ENCODE measurements at regions not wholly inside any gene's neighbourhood (a gene's known extent, or its start where the extent isn't known, plus 50 kb on each side); places are given as distances from the start of the nearest gene placed in this dataset.

- no peak overlapping the region for H3K4me3 ChIP-seq (ENCODE audit: low read depth, low read length)
- no peak for DNase-seq (ENCODE audit: low read depth, low spot score)
- in situ Hi-C loops (cut with HindIII; ENCODE audit: low sequenced_read_pairs): no loop called here
- TF ChIP-seq CTCF (IDR thresholded peaks at IDR 0.05; ENCODE audit: low read depth, low read length): no peak
Measured at GRCh38 chr18:5693699-5694294, 150.0 kb upstream of the EPB41L3 start.

- in situ Hi-C loops (cut with HindIII; ENCODE audit: low sequenced_read_pairs): no loop called here
Measured at GRCh38 chr18:5678779-5679406, 135.1 kb upstream of the EPB41L3 start.

GRCh38 chr18:5678278-5678677 lies 134.5 kb upstream of the EPB41L3 start:
- no peak for TF ChIP-seq CTCF (IDR thresholded peaks at IDR 0.05; ENCODE audit: low read depth, low read length)

More at GRCh38 chr18:5678779-5679406, 135.1 kb upstream of the EPB41L3 start:
- no peak for DNase-seq (ENCODE audit: low read depth, low spot score)
- H3K4me3 ChIP-seq (ENCODE audit: low read depth, low read length): no peak overlapping the region
- no peak for TF ChIP-seq CTCF (IDR thresholded peaks at IDR 0.05; ENCODE audit: low read depth, low read length)

GRCh38 chr18:5673616-5674015 lies 129.8 kb upstream of the EPB41L3 start:
- no peak overlapping the region for H3K4me3 ChIP-seq (ENCODE audit: low read depth, low read length)
- DNase-seq (ENCODE audit: low read depth, low spot score): no peak
- in situ Hi-C loops (cut with HindIII; ENCODE audit: low sequenced_read_pairs): no loop called here
- no peak for TF ChIP-seq CTCF (IDR thresholded peaks at IDR 0.05; ENCODE audit: low read depth, low read length)

More at GRCh38 chr18:5678278-5678677, 134.5 kb upstream of the EPB41L3 start:
- in situ Hi-C loops (cut with HindIII; ENCODE audit: low sequenced_read_pairs): no loop called here
- H3K4me3 ChIP-seq (ENCODE audit: low read depth, low read length): no peak overlapping the region
- DNase-seq (ENCODE audit: low read depth, low spot score): no peak

- in situ Hi-C loops (cut with HindIII; ENCODE audit: low sequenced_read_pairs): no loop called here
- no peak for TF ChIP-seq CTCF (IDR thresholded peaks at IDR 0.05; ENCODE audit: low read depth, low read length)
- no peak overlapping the region for H3K4me3 ChIP-seq (ENCODE audit: low read depth, low read length)
- DNase-seq (ENCODE audit: low read depth, low spot score): no peak
Measured at GRCh38 chr18:5669585-5669984, 125.8 kb upstream of the EPB41L3 start.

- no peak for TF ChIP-seq CTCF (IDR thresholded peaks at IDR 0.05; ENCODE audit: low read depth, low read length)
- no peak for DNase-seq (ENCODE audit: low read depth, low spot score)
- H3K4me3 ChIP-seq (ENCODE audit: low read depth, low read length): no peak overlapping the region
- in situ Hi-C loops (cut with HindIII; ENCODE audit: low sequenced_read_pairs): no loop called here
Measured at GRCh38 chr18:5668087-5668715, 124.4 kb upstream of the EPB41L3 start.

All from astrocyte of the spinal cord (primary cell).